T-helper 1 cell (primary cell): ENCODE measurements at regions not wholly inside any gene's neighbourhood (a gene's known extent, or its start where the extent isn't known, plus 50 kb on each side); places are given as distances from the start of the nearest gene placed in this dataset.
"Not testable (repeated sequence)": the region's sequence is repeated elsewhere in the genome, so short reads cannot be mapped to it uniquely, and the experiment has no call there.

Experiments used
- DNase-seq, 5 donors: peaks; one replicate each; pipeline ENCODE4 v3.0.0-alpha.2; 2012 to 2020

- no peak for DNase-seq
Observed at GRCh38 chr15:45869034-45869668, 234.3 kb downstream of the SQOR start.

- no peak for DNase-seq
Observed at GRCh38 chr15:45871121-45871855, 236.5 kb downstream of the SQOR start.

GRCh38 chr15:45873781-45874180, 239.0 kb downstream of the SQOR start:
- DNase-seq = no peak

GRCh38 chr15:45874566-45874965, 239.7 kb downstream of the SQOR start:
- DNase-seq = not testable (repeated sequence)

- DNase-seq = no peak
Observed at GRCh38 chr15:45884289-45884688, 249.5 kb downstream of the SQOR start.

- no peak for DNase-seq
Observed at GRCh38 chr15:45884755-45885445, 250.1 kb downstream of the SQOR start.

GRCh38 chr15:45885801-45886200, 251.0 kb downstream of the SQOR start:
- DNase-seq = no peak

- DNase-seq = no peak
Observed at GRCh38 chr15:45891766-45892165, 256.9 kb downstream of the SQOR start.

- no peak for DNase-seq
Observed at GRCh38 chr15:45892182-45892581, 257.4 kb downstream of the SQOR start.

GRCh38 chr15:45903283-45903682, 268.5 kb downstream of the SQOR start:
- no peak for DNase-seq

GRCh38 chr15:45904019-45904418, 269.2 kb downstream of the SQOR start:
- no peak for DNase-seq

- DNase-seq = no peak
Observed at GRCh38 chr15:45906230-45906629, 271.4 kb downstream of the SQOR start.

- DNase-seq = no peak
Observed at GRCh38 chr15:45910671-45911070, 275.8 kb downstream of the SQOR start.

- DNase-seq = no peak
Observed at GRCh38 chr15:45913451-45913850, 278.6 kb downstream of the SQOR start.

GRCh38 chr15:45914425-45914824, 279.6 kb downstream of the SQOR start:
- DNase-seq = no peak

GRCh38 chr15:45918839-45919238, 284.0 kb downstream of the SQOR start:
- DNase-seq = no peak

- DNase-seq = no peak
Observed at GRCh38 chr15:45919806-45920205, 285.0 kb downstream of the SQOR start.

- DNase-seq = no peak
Observed at GRCh38 chr15:45921376-45921775, 286.5 kb downstream of the SQOR start.

- DNase-seq = no peak
Observed at GRCh38 chr15:45921978-45922377, 287.1 kb downstream of the SQOR start.

- no peak for DNase-seq
Observed at GRCh38 chr15:45941367-45941766, 306.5 kb downstream of the SQOR start.

- DNase-seq = no peak
Observed at GRCh38 chr15:45943240-45943639, 308.4 kb downstream of the SQOR start.

- DNase-seq = no peak
Observed at GRCh38 chr15:45946111-45946510, 311.3 kb downstream of the SQOR start.

- no peak for DNase-seq
Observed at GRCh38 chr15:45948181-45948621, 313.4 kb downstream of the SQOR start.

GRCh38 chr15:45958924-45959323, 324.1 kb downstream of the SQOR start:
- no peak for DNase-seq
